Upper lobe of right lung (tissue), 1 donor: ENCODE measurements at regions not wholly inside any gene's neighbourhood (a gene's known extent, or its start where the extent isn't known, plus 50 kb on each side); places are given as distances from the start of the nearest gene placed in this dataset.

Source experiments
- ATAC-seq: fragments of 200-7000 bp; cut with Tn5 transposase; one replicate; pipeline ENCODE4 v1.9.1; 2020; ENCODE audit warnings: mild to moderate bottlenecking, moderate library complexity
- DNase-seq: peaks from one replicate; pipeline ENCODE4 v3.0.0-alpha.2; 2020
- H3K27ac ChIP-seq: fragments of 200-600 bp; one replicate; pipeline ENCODE4 v1.8.0; 2022
- H3K27me3 ChIP-seq: fragments of 200-600 bp; one replicate; pipeline ENCODE4 v1.8.0; 2022; ENCODE audit warnings: mild to moderate bottlenecking
- H3K36me3 ChIP-seq: fragments of 200-600 bp; one replicate; pipeline ENCODE4 v1.8.0; 2022
- H3K4me1 ChIP-seq: fragments of 200-600 bp; one replicate; pipeline ENCODE4 v1.8.0; 2022
- H3K4me3 ChIP-seq: fragments of 200-600 bp; one replicate; pipeline ENCODE4 v1.8.0; 2022; ENCODE audit warnings: mild to moderate bottlenecking
- H3K9me3 ChIP-seq: fragments of 200-600 bp; one replicate; pipeline ENCODE4 v1.8.0; 2022
- CTCF ChIP-seq: fragments of 200-600 bp; IDR thresholded peaks from one replicate; pipeline ENCODE4 v1.8.0; 2022; ENCODE audit warnings: antibody characterized with exemption
- intact Hi-C: fragments of 100-400 bp; cut with DNase I; formaldehyde crosslinking; loops from one replicate; pipeline ENCODE4 v1.11.0; 2022
- donor health status: DM: no; HTN: yes; CAD: no; lungs with severe emphysema.

- H3K36me3 ChIP-seq = no peaks in the 10 kb centered on the region
- no peaks in the 10 kb centered on the region for H3K9me3 ChIP-seq
- no peak overlapping the region for H3K4me3 ChIP-seq
- ATAC-seq = no peak
- no peak for TF ChIP-seq CTCF
- H3K27ac ChIP-seq = no peak overlapping the region
- H3K27me3 ChIP-seq = no peaks in the 10 kb centered on the region
- intact Hi-C loops = no loop called here
- H3K4me1 ChIP-seq = no peaks in the 10 kb centered on the region
- DNase-seq = no peak
These were observed 275.1 kb upstream of the GJB5 start for GRCh38 chr1:34479731-34480130.

GRCh38 chr1:34488080-34488708, 266.7 kb upstream of the GJB5 start:
- no peak for TF ChIP-seq CTCF
- H3K4me3 ChIP-seq = no peak overlapping the region
- H3K4me1 ChIP-seq = no peaks in the 10 kb centered on the region
- H3K27ac ChIP-seq = no peak overlapping the region
- no peak for DNase-seq
- intact Hi-C loops = no loop called here
- no peaks in the 10 kb centered on the region for H3K36me3 ChIP-seq
- no peak for ATAC-seq
- H3K9me3 ChIP-seq = no peaks in the 10 kb centered on the region
- no peaks in the 10 kb centered on the region for H3K27me3 ChIP-seq

GRCh38 chr1:34500451-34500850, 254.4 kb upstream of the GJB5 start:
- peak; percentile 64 for DNase-seq
- H3K9me3 ChIP-seq = no peaks in the 10 kb centered on the region
- peak; percentile 55 for ATAC-seq
- H3K27ac ChIP-seq = no peak overlapping the region
- no peak for TF ChIP-seq CTCF
- H3K4me3 ChIP-seq = no peak overlapping the region
- H3K4me1 ChIP-seq = no peaks in the 10 kb centered on the region
- H3K27me3 ChIP-seq = no peaks in the 10 kb centered on the region
- H3K36me3 ChIP-seq = no peaks in the 10 kb centered on the region
- intact Hi-C loops = no loop called here

DNA sequence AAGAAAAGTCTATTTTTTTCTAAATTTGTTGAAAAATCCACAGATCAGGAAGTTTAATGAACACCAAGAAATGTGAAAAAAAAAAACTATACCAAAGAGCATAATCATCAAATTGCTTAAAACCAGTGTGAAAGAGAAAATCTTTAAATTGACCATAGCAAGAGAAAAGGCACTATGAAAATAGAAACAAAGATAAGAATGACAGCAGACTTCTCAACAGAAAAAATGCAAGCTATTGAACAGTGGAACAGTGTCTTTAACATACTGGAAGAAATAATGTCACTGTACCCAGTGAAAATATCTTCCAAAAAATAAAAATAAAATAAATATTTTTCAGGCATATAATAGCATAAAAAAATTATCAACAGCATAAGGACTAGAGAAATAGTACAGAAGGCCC, 243.0 kb upstream of the GJB5 start:
- no peak for ATAC-seq
- Histone ChIP-seq H3K4me3 (no peak overlapping the region), H3K9me3 (peaks cover 14% of the 10 kb centered on the region), H3K36me3 (no peaks in the 10 kb centered on the region), H3K27me3 (no peaks in the 10 kb centered on the region), H3K27ac (no peak overlapping the region), H3K4me1 (no peaks in the 10 kb centered on the region)
- no peak for TF ChIP-seq CTCF
- intact Hi-C loops = no loop called here
- no peak for DNase-seq

DNA sequence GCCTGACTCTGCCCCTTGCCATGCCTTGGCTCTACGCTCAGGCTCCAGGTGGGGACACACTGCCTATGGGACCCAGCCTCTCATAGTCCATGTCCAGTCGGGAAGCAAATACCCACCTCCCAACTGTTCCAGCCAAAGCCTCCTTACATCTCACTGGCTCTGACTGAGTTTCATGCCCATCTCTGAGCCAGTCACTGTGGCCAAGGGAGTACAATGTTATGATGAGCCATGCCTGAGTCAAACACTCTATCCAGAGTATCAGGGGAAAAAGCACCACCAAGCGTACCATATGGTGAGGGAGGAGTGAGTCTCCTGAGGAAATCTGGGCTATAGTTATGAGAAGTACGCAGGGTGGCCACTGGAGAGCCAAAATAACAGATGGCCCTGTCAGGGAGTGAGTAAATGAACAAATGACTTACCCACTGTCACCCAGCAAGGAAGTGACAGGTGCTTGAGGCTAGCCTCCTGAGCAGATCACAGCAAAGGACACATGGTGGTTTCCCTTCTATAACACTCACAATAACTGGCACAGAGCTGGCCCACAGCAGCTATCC, 236.6 kb upstream of the GJB5 start:
- Histone ChIP-seq H3K27me3 (no peaks in the 10 kb centered on the region), H3K4me1 (no peaks in the 10 kb centered on the region), H3K27ac (no peak overlapping the region), H3K4me3 (no peak overlapping the region), H3K9me3 (no peaks in the 10 kb centered on the region), H3K36me3 (no peaks in the 10 kb centered on the region)
- intact Hi-C loops = no loop called here
- TF ChIP-seq CTCF = no peak
- ATAC-seq (no peak), DNase-seq (no peak)

DNA sequence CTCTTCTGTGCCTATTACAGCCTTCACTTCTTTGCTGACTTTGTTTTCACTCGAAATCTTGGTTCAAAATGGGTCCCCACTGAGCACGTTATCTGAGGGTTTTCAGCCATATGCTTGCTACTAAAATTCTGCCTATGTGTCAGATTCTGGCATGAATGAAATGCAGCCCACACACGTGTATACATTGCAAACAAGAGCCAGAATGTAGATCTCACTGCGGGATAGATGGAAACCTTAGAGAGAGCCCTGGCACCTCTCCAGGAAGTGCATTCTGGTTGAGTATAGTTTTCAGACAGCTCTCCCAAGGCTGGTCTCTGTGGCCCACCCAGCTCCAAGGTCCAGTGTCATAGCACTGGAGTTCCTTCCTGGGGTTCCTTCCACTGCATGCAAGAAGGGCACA, 234.7 kb upstream of the GJB5 start:
- no peaks in the 10 kb centered on the region for H3K9me3 ChIP-seq
- DNase-seq = no peak
- no peak for TF ChIP-seq CTCF
- H3K4me3 ChIP-seq = no peak overlapping the region
- H3K36me3 ChIP-seq = no peaks in the 10 kb centered on the region
- no peak for ATAC-seq
- no peak overlapping the region for H3K27ac ChIP-seq
- intact Hi-C loops = no loop called here
- no peaks in the 10 kb centered on the region for H3K4me1 ChIP-seq
- no peaks in the 10 kb centered on the region for H3K27me3 ChIP-seq
